Epithelial cell of proximal tubule (primary cell): ENCODE measurements at regions not wholly inside any gene's neighbourhood (a gene's known extent, or its start where the extent isn't known, plus 50 kb on each side); places are given as distances from the start of the nearest gene placed in this dataset.

Experiments
- DNase-seq: peaks from one replicate; pipeline ENCODE4 v3.0.0-alpha.2; 2011; ENCODE audit warnings: low read depth
- H3K4me3 ChIP-seq: 2 replicates; pipeline ENCODE4 v1.5.1; 2011; ENCODE audit warnings: low read depth, mild to moderate bottlenecking, low read length
- CTCF ChIP-seq: conservative IDR thresholded peaks from 2 replicates; pipeline ENCODE4 v1.5.1; 2012; ENCODE audit warnings: low read depth, mild to moderate bottlenecking, low read length

GRCh38 chr6:47372318-47372717 is 62.6 kb upstream of the TNFRSF21 start:
- no peak overlapping the region for H3K4me3 ChIP-seq
- no peak for TF ChIP-seq CTCF
- DNase-seq = no peak

GRCh38 chr6:47375426-47375825 is 65.7 kb upstream of the TNFRSF21 start:
- TF ChIP-seq CTCF = no peak
- DNase-seq = no peak
- H3K4me3 ChIP-seq = no peak overlapping the region

- H3K4me3 ChIP-seq = no peak overlapping the region
- no peak for TF ChIP-seq CTCF
- no peak for DNase-seq
Observed at GRCh38 chr6:47376930-47377329, 67.2 kb upstream of the TNFRSF21 start.

GRCh38 chr6:47377971-47378370 is 68.3 kb upstream of the TNFRSF21 start:
- TF ChIP-seq CTCF = no peak
- H3K4me3 ChIP-seq = no peak overlapping the region
- DNase-seq = no peak

- DNase-seq = no peak
- no peak overlapping the region for H3K4me3 ChIP-seq
- no peak for TF ChIP-seq CTCF
Observed at GRCh38 chr6:47379328-47379727, 69.6 kb upstream of the TNFRSF21 start.

- H3K4me3 ChIP-seq = no peak overlapping the region
- TF ChIP-seq CTCF = no peak
- DNase-seq = no peak
Observed at GRCh38 chr6:47380251-47380650, 70.5 kb upstream of the TNFRSF21 start.

GRCh38 chr6:47381036-47381435 is 71.3 kb upstream of the TNFRSF21 start:
- no peak for TF ChIP-seq CTCF
- no peak overlapping the region for H3K4me3 ChIP-seq
- DNase-seq = no peak
